ENCODE measurements at regions not wholly inside any gene's neighbourhood (a gene's known extent, or its start where the extent isn't known, plus 50 kb on each side); places are given as distances from the start of the nearest gene placed in this dataset.

GRCh38 chr21:35965699-35966098, 94.6 kb downstream of the SETD4 start:
- H3K4me1 Mint-ChIP-seq: no peaks in the 10 kb centered on the region
- H3K27ac ChIP-seq (ENCODE audit: low read depth in 1 of 2, low read length in 2 of 2): no peak overlapping the region
- H3K9ac ChIP-seq (ENCODE audit: insufficient read depth, low read length, poor library complexity, severe bottlenecking): no peak overlapping the region
- H3K4me2 ChIP-seq (replicated peaks; ENCODE audit: extremely low read depth, low read length, poor library complexity, severe bottlenecking): no peak overlapping the region
- TF ChIP-seq, protein P1, sequence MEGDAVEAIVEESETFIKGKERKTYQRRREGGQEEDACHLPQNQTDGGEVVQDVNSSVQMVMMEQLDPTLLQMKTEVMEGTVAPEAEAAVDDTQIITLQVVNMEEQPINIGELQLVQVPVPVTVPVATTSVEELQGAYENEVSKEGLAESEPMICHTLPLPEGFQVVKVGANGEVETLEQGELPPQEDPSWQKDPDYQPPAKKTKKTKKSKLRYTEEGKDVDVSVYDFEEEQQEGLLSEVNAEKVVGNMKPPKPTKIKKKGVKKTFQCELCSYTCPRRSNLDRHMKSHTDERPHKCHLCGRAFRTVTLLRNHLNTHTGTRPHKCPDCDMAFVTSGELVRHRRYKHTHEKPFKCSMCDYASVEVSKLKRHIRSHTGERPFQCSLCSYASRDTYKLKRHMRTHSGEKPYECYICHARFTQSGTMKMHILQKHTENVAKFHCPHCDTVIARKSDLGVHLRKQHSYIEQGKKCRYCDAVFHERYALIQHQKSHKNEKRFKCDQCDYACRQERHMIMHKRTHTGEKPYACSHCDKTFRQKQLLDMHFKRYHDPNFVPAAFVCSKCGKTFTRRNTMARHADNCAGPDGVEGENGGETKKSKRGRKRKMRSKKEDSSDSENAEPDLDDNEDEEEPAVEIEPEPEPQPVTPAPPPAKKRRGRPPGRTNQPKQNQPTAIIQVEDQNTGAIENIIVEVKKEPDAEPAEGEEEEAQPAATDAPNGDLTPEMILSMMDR (IDR thresholded peaks at IDR 0.05): no peak
- H3K4me1 ChIP-seq (ENCODE audit: control insufficient read depth in 1 of 2, insufficient read depth in 2 of 2, low read length in 2 of 2): no peaks in the 10 kb centered on the region
- 83% methylated on average over 4 of the region's 4 CpGs for WGBS (ENCODE audit: insufficient coverage)
- no peaks in the 10 kb centered on the region for H3K36me3 ChIP-seq (replicated peaks in 1 of 2; ENCODE audit: control insufficient read depth in 1 of 2, insufficient read depth in 2 of 2, low read length in 2 of 2)
- no peaks in the 10 kb centered on the region for H3K9me3 ChIP-seq (replicated peaks in 1 of 2; ENCODE audit: control insufficient read depth in 1 of 2, insufficient read depth in 1 of 2, low read length in 2 of 2)
- H2AFZ ChIP-seq (ENCODE audit: insufficient read depth, low read depth, low read length, poor library complexity, severe bottlenecking): no peak overlapping the region
- peaks cover 4 to 9% (median 5%) of the 10 kb centered on the region in 3 donors for H3K27me3 Mint-ChIP-seq (ENCODE audit: low read depth in 3 of 3)
- H3K4me3 ChIP-seq (replicated peaks in 1 of 3; ENCODE audit: low read depth in 2 of 3, low read length in 3 of 3): no peak overlapping the region
- no peak for DNase-seq
- intact Hi-C loops (cut with micrococcal nuclease): no loop called here
- no peaks in the 10 kb centered on the region for H3K36me3 Mint-ChIP-seq
- H3K79me2 ChIP-seq (ENCODE audit: insufficient read depth, low read length): no peaks in the 10 kb centered on the region
- H3K4me3 Mint-ChIP-seq: no peak overlapping the region
- H4K20me1 ChIP-seq (ENCODE audit: insufficient read depth, low read length): no peaks in the 10 kb centered on the region
- peaks cover 0 to 7% (median 0%) of the 10 kb centered on the region in 7 donors for H3K9me3 Mint-ChIP-seq
- H3K27me3 ChIP-seq (ENCODE audit: control insufficient read depth in 2 of 2, insufficient read depth in 2 of 2, low read length in 2 of 2): no peaks in the 10 kb centered on the region
- H3K27ac Mint-ChIP-seq: no peak overlapping the region

- peaks cover 0 to 7% (median 0%) of the 10 kb centered on the region in 7 donors for H3K9me3 Mint-ChIP-seq
- no peaks in the 10 kb centered on the region for H3K36me3 Mint-ChIP-seq
- TF ChIP-seq, protein P1 (IDR thresholded peaks at IDR 0.05): no peak
- intact Hi-C loops (cut with micrococcal nuclease): no loop called here
- Histone ChIP-seq H3K4me2 (replicated peaks; ENCODE audit: extremely low read depth, low read length, poor library complexity, severe bottlenecking) (no peak overlapping the region), H4K20me1 (ENCODE audit: insufficient read depth, low read length) (no peaks in the 10 kb centered on the region), H3K27ac (ENCODE audit: low read depth in 1 of 2, low read length in 2 of 2) (no peak overlapping the region), H2AFZ (ENCODE audit: insufficient read depth, low read depth, low read length, poor library complexity, severe bottlenecking) (no peak overlapping the region), H3K9me3 (replicated peaks in 1 of 2; ENCODE audit: control insufficient read depth in 1 of 2, insufficient read depth in 1 of 2, low read length in 2 of 2) (no peaks in the 10 kb centered on the region), H3K27me3 (ENCODE audit: control insufficient read depth in 2 of 2, insufficient read depth in 2 of 2, low read length in 2 of 2) (no peaks in the 10 kb centered on the region), H3K4me1 (ENCODE audit: control insufficient read depth in 1 of 2, insufficient read depth in 2 of 2, low read length in 2 of 2) (no peaks in the 10 kb centered on the region), H3K9ac (ENCODE audit: insufficient read depth, low read length, poor library complexity, severe bottlenecking) (no peak overlapping the region), H3K4me3 (replicated peaks in 1 of 3; ENCODE audit: low read depth in 2 of 3, low read length in 3 of 3) (no peak overlapping the region), H3K79me2 (ENCODE audit: insufficient read depth, low read length) (no peaks in the 10 kb centered on the region), H3K36me3 (replicated peaks in 1 of 2; ENCODE audit: control insufficient read depth in 1 of 2, insufficient read depth in 2 of 2, low read length in 2 of 2) (no peaks in the 10 kb centered on the region)
- H3K27me3 Mint-ChIP-seq (ENCODE audit: low read depth in 3 of 3): peaks cover 4 to 9% (median 5%) of the 10 kb centered on the region in 3 donors
- no peak overlapping the region for H3K27ac Mint-ChIP-seq
- no peak overlapping the region for H3K4me3 Mint-ChIP-seq
- WGBS (ENCODE audit: insufficient coverage): no CpG with 5 or more reads among the region's 9 CpGs
- H3K4me1 Mint-ChIP-seq: no peaks in the 10 kb centered on the region
- no peak for DNase-seq
Measured at GRCh38 chr21:35963920-35964451, 96.3 kb downstream of the SETD4 start.

Data from CD14-positive monocyte (primary cell).